T follicular helper cell (primary cell): ENCODE measurements at regions not wholly inside any gene's neighbourhood (a gene's known extent, or its start where the extent isn't known, plus 50 kb on each side); places are given as distances from the start of the nearest gene placed in this dataset.

Experiments
- DNase-seq: peaks from one replicate; pipeline ENCODE4 v3.0.0-alpha.2; 2020; ENCODE audit warnings: low read depth

GRCh38 chr9:88926781-88927505, 64.3 kb upstream of the S1PR3 start:
- DNase-seq: no peak

GRCh38 chr9:88927510-88927909, 63.8 kb upstream of the S1PR3 start:
- no peak for DNase-seq

- DNase-seq: no peak
Measured at GRCh38 chr9:88930716-88931115, 60.6 kb upstream of the S1PR3 start.

GRCh38 chr9:88932766-88933165, 58.5 kb upstream of the S1PR3 start:
- DNase-seq: no peak

GRCh38 chr9:88933607-88934379, 57.5 kb upstream of the S1PR3 start:
- no peak for DNase-seq

GRCh38 chr9:88934876-88935535, 56.3 kb upstream of the S1PR3 start:
- no peak for DNase-seq

- DNase-seq: no peak
Measured at GRCh38 chr9:88936132-88936531, 55.1 kb upstream of the S1PR3 start.

- DNase-seq: no peak
Measured at GRCh38 chr9:88936668-88937067, 54.6 kb upstream of the S1PR3 start.

- no peak for DNase-seq
Measured at GRCh38 chr9:88937248-88937647, 54.0 kb upstream of the S1PR3 start.

GRCh38 chr9:88938189-88938588, 53.1 kb upstream of the S1PR3 start:
- DNase-seq: no peak
